IMR-90 (cell line): ENCODE measurements at regions not wholly inside any gene's neighbourhood (a gene's known extent, or its start where the extent isn't known, plus 50 kb on each side); places are given as distances from the start of the nearest gene placed in this dataset.

Experiments
- ATAC-seq: fragments of 200-7000 bp; cut with Tn5 transposase; 2 replicates; pipeline ENCODE4 v1.9.1; 2020; ENCODE audit warnings: low read depth, mild to moderate bottlenecking, moderate library complexity
- BruUV-seq: library from RNA; stranded (reverse); fragments of 400-500 nt; replicated peaks from 2 replicates; lab custom pipeline; 2021; lab: Mats Ljungman, UMichigan
- CTCF ChIA-PET: fragments of 300-600 bp; formaldehyde crosslinking; extraction: SDS; loops from one replicate; lab custom pipeline; 2021; ENCODE audit warnings: antibody characterized with exemption; lab: Yijun Ruan, JAX
- POLR2A ChIA-PET: fragments of 300-600 bp; sonication (Branson Sonifier 250); formaldehyde crosslinking; loops from one replicate; lab custom pipeline; 2022; ENCODE audit warnings: antibody characterized with exemption; ENCODE audit not compliant: unreplicated experiment; lab: Charles Lee
- DNase-seq: peaks from one replicate; pipeline ENCODE4 v3.0.0; 2013
- H2AFZ ChIP-seq: replicated peaks from 2 replicates; pipeline ENCODE3; 2013; ENCODE audit warnings: low read length, mild to moderate bottlenecking; ENCODE audit not compliant: poor library complexity
- H2AK5ac ChIP-seq: 2 replicates; pipeline ENCODE4 v1.6.1; 2013; ENCODE audit warnings: low read depth, low read length, inconsistent platforms
- H2AK9ac ChIP-seq: replicated peaks from 2 replicates; pipeline ENCODE3; 2013; ENCODE audit warnings: mild to moderate bottlenecking, low read depth, low read length, moderate library complexity; ENCODE audit not compliant: poor library complexity
- H2BK120ac ChIP-seq: 2 replicates; pipeline ENCODE4 v1.6.1; 2013; ENCODE audit warnings: low read depth, low read length, inconsistent platforms
- H2BK15ac ChIP-seq: 3 replicates; pipeline ENCODE4 v1.6.1; 2013; ENCODE audit warnings: low read depth, low read length, inconsistent platforms
- H2BK20ac ChIP-seq: 2 replicates; pipeline ENCODE4 v1.6.1; 2013; ENCODE audit warnings: low read depth, mild to moderate bottlenecking, inconsistent platforms, low read length, moderate library complexity
- H2BK5ac ChIP-seq: 2 replicates; pipeline ENCODE4 v1.6.1; 2013; ENCODE audit warnings: mild to moderate bottlenecking, low read depth, low read length, inconsistent platforms; ENCODE audit not compliant: poor library complexity, severe bottlenecking
- H3K14ac ChIP-seq: replicated peaks from 2 replicates; pipeline ENCODE4 v1.6.1; 2013; ENCODE audit warnings: low read depth, low read length, inconsistent platforms
- H3K18ac ChIP-seq: 2 replicates; pipeline ENCODE4 v1.6.1; 2013; ENCODE audit warnings: low read depth, low read length, control low read depth
- H3K23ac ChIP-seq: 2 replicates; pipeline ENCODE4 v1.6.1; 2013; ENCODE audit warnings: low read depth, low read length, inconsistent platforms
- H3K27ac ChIP-seq: 2 replicates; pipeline ENCODE4 v1.5.1; 2013; ENCODE audit warnings: mild to moderate bottlenecking, control low read depth, low read length; ENCODE audit not compliant: insufficient read depth
- H3K27me3 ChIP-seq: 2 replicates; pipeline ENCODE4 v1.6.1; 2013; ENCODE audit warnings: low read length; ENCODE audit not compliant: control insufficient read depth, insufficient read depth
- H3K36me3 ChIP-seq: 2 replicates; pipeline ENCODE4 v1.6.1; 2013; ENCODE audit warnings: low read length, mixed read lengths; ENCODE audit not compliant: control insufficient read depth, insufficient read depth
- H3K4ac ChIP-seq: 2 replicates; pipeline ENCODE4 v1.6.1; 2013; ENCODE audit warnings: low read depth, low read length, inconsistent platforms
- H3K4me1 ChIP-seq: 2 replicates; pipeline ENCODE4 v1.6.1; 2013; ENCODE audit warnings: low read length, mixed read lengths; ENCODE audit not compliant: control insufficient read depth, insufficient read depth
- H3K4me2 ChIP-seq: 2 replicates; pipeline ENCODE4 v1.6.1; 2013; ENCODE audit warnings: low read depth, mild to moderate bottlenecking, control low read depth, low read length, moderate library complexity
- H3K4me3 ChIP-seq: 2 replicates; pipeline ENCODE4 v1.5.1; 2013; ENCODE audit warnings: low read depth, mild to moderate bottlenecking, control low read depth, low read length, moderate library complexity; ENCODE audit not compliant: insufficient read depth
- H3K56ac ChIP-seq: 2 replicates; pipeline ENCODE4 v1.6.1; 2013; ENCODE audit warnings: low read length, inconsistent platforms; ENCODE audit not compliant: insufficient read depth; ENCODE audit errors: extremely low read depth
- H3K79me1 ChIP-seq, 2 experiments: 2 replicates each; pipeline ENCODE4 v1.6.1; 2013; ENCODE audit warnings: low read length in 2 of 2, inconsistent platforms in 1 of 2, low read depth in 1 of 2
- H3K9ac ChIP-seq: 2 replicates; pipeline ENCODE4 v1.6.1; 2013; ENCODE audit warnings: low read depth, low read length, control low read depth
- H3K9me1 ChIP-seq: 2 replicates; pipeline ENCODE4 v1.6.1; 2013; ENCODE audit warnings: low read length, inconsistent platforms; ENCODE audit not compliant: insufficient read depth
- H3K9me3 ChIP-seq: 2 replicates; pipeline ENCODE4 v1.6.1; 2013; ENCODE audit warnings: low read length; ENCODE audit not compliant: control insufficient read depth, insufficient read depth
- H4K20me1 ChIP-seq: 2 replicates; pipeline ENCODE4 v1.6.1; 2013; ENCODE audit warnings: low read length, inconsistent platforms; ENCODE audit not compliant: insufficient read depth
- H4K5ac ChIP-seq: 2 replicates; pipeline ENCODE4 v1.6.1; 2013; ENCODE audit warnings: mild to moderate bottlenecking, low read depth, low read length, control low read depth
- H4K8ac ChIP-seq, 2 experiments: 2 replicates each; pipeline ENCODE4 v1.6.1; 2013; ENCODE audit warnings: low read depth in 2 of 2, low read length in 2 of 2, control low read depth in 1 of 2, inconsistent platforms in 1 of 2
- H4K91ac ChIP-seq: 2 replicates; pipeline ENCODE4 v1.6.1; 2013; ENCODE audit warnings: low read depth, low read length, inconsistent platforms; ENCODE audit not compliant: insufficient read depth
- BHLHE40 ChIP-seq: fragments of 150-350 bp; IDR thresholded peaks from 2 replicates; pipeline ENCODE4 v1.6.1; 2016; ENCODE audit warnings: mild to moderate bottlenecking, low read depth, low read length
- CEBPB ChIP-seq: IDR thresholded peaks from 2 replicates; pipeline ENCODE4 v1.6.1; 2012; ENCODE audit warnings: low read depth, low read length, improper control_type of control experiment
- WGBS, 2 experiments: methylation state at CpG; one replicate each; pipeline versions ENCODE4 v1.1.5 to v1.1.7; 2013; ENCODE audit warnings: missing lambda C conversion rate in 2 of 2; ENCODE audit not compliant: insufficient read length in 1 of 2; ENCODE audit errors: extremely low coverage in 2 of 2; 5-methylcytosine and 5-hydroxymethylcytosine counted together
- dilution Hi-C: fragments of 300-500 bp; cut with HindIII; formaldehyde crosslinking; loops from one replicate; pipeline ENCODE4 v1.14.3; 2018; ENCODE audit warnings: low sequenced_read_pairs; ENCODE audit not compliant: unreplicated experiment
- in situ Hi-C: fragments of 300-500 bp; cut with MboI; formaldehyde crosslinking; loops from 3 replicates; pipeline ENCODE4 v1.14.3; 2019; ENCODE audit warnings: low sequenced_read_pairs, inconsistent platforms, mixed read lengths
- intact Hi-C: fragments of 100-400 bp; cut with micrococcal nuclease; formaldehyde crosslinking; loops from 2 replicates; pipeline ENCODE4 v1.10.0; 2022

DNA sequence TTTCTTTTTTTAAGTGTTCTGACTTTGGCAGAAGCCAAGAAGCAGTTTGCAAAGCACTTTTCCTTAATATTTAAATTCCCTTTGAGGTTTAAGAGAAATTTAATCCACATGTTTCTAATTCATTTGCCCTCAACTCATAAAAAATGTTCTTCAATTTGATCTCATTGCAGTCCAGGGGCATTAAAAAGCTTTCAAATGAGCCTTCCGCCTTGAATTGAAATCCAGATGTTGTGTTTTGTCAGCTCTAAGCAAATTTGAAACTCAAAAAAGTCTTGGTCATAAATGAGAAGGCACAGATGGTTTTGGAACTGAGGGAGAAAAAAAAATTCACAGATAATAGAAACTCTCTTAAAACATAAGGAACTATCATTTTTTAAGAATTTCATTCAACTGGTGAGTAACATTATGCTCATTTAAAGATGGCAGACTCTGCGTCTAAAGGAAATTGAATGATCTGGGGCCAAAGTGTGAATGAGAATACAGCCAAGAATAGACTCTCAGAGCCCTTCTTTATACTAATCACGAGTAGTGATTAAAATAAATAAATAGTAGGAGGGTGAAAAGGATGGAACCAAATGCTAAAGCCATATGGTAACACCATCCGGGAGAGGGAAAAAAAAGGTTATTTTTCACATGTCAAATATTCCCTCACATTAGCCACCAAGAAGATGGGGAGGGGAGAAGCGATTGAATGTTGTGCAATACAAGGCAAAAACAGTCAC lies 1304.7 kb downstream of the CDH8 start:
- BruUV-seq: no TSS peak
- Histone ChIP-seq H2AK5ac (no peak overlapping the region), H3K9me3 (peaks cover 4% of the 10 kb centered on the region; the same call in 1 of the 2 replicates), H3K9me1 (no peaks in the 10 kb centered on the region), H3K4ac (no peak overlapping the region), H2AFZ (no peak overlapping the region), H3K56ac (no peak overlapping the region), H4K5ac (no peak overlapping the region), H2AK9ac (no peak overlapping the region), H3K14ac (no peak overlapping the region), H4K20me1 (no peaks in the 10 kb centered on the region), H3K4me2 (no peak overlapping the region), H2BK20ac (no peak overlapping the region), H2BK15ac (no peak overlapping the region), H3K4me3 (no peak overlapping the region), H2BK120ac (no peak overlapping the region), H3K27ac (no peak overlapping the region), H3K23ac (no peak overlapping the region), H3K36me3 (no peaks in the 10 kb centered on the region), H2BK5ac (no peak overlapping the region), H3K79me1 (no peaks in the 10 kb centered on the region), H3K4me1 (no peaks in the 10 kb centered on the region), H3K27me3 (no peaks in the 10 kb centered on the region), H3K18ac (no peak overlapping the region), H3K9ac (no peak overlapping the region), H4K8ac (no peak overlapping the region), H4K91ac (no peak overlapping the region)
- dilution Hi-C loops (no loop called here), in situ Hi-C loops (no loop called here), intact Hi-C loops (no loop called here)
- no CpG with 5 or more reads among the region's 5 CpGs for WGBS, 2 experiments
- DNase-seq: no peak
- TF ChIP-seq CEBPB (peak; percentile 38; the same call in 1 of the 2 replicates), BHLHE40 (no peak)
- ChIA-PET CTCF (no interaction called here), POLR2A (no interaction called here)
- no peak for ATAC-seq
